GM19452 (cell line): ENCODE measurements at regions not wholly inside any gene's neighbourhood (a gene's known extent, or its start where the extent isn't known, plus 50 kb on each side); places are given as distances from the start of the nearest gene placed in this dataset.
"Not testable (repeated sequence)": the region's sequence is repeated elsewhere in the genome, so short reads cannot be mapped to it uniquely, and the experiment has no call there.

Experiments
- ATAC-seq: cut with Tn5 transposase; IDR thresholded peaks from one replicate; pipeline ENCODE4 v1.9.1; 2021; ENCODE audit not compliant: unreplicated experiment

DNA sequence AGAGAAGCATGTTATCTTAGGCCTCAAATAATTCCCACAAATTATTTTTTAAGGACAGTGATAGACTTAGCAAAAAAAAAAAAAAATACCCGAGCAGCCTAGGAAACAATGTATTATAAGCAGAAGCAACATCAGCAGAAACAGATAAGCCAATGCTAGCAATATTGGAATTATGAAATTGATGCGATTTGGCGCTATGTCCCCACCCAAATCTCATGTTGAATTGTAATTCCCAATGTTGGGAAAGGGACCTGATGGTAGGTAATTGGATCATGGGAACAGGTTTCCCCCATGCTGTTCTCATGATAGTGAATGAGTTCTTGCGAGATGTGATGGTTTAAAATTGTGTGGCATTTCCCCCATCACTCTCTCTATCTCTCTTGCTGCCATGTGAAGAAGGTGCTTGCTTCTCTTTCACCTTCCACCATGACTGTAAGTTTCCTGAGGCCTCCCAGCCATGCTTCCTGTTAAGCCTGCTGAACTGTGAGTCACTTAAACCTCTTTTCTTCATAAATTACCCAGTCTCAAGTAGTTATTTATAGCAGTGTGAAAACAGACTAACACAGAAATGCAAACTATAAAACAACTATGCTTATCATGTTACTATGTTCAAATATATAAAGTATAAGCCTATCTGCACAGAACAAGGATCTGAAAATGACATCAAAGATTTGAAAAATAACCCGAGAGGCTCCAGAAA, 75.6 kb upstream of the HIVEP3 start:
- no peak for ATAC-seq

DNA sequence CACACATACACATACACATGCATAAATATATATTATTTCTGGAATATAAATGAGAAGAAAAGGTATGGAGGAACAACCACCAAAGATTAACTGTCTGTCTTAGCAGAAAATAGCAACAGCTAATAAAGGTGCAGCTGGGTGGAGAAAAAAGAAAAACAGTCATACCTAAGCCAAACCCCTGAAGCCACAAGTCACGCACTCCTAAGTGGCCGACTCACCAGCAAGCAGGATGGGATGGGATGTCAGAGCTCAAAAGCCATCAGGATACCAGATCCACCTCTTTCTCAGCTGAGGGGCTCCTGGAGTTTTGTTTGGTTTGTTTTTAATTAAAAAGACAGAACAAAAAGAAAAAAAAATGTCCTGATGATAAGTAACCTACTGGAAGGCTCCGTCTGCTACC, 64.7 kb upstream of the HIVEP3 start:
- no peak for ATAC-seq

DNA sequence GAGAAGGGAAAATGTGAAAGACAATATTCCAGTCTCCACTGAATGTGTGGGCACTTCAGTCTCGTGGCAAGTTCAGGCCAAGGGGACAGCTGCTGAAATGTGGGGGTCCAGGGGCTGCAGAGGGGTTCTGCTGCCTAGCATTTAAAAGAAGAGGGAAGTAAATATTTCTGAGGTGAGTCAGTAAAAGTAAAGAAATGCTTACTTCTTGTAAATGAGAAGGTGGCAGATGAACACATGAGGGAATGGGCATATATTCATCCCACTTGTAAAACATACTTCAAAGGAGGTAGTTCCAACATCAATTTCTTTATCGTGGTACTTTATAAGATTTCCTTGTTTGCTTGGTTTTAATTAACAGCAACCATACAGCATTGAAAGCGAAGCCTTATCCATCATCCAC, 63.1 kb upstream of the HIVEP3 start:
- no peak for ATAC-seq

DNA sequence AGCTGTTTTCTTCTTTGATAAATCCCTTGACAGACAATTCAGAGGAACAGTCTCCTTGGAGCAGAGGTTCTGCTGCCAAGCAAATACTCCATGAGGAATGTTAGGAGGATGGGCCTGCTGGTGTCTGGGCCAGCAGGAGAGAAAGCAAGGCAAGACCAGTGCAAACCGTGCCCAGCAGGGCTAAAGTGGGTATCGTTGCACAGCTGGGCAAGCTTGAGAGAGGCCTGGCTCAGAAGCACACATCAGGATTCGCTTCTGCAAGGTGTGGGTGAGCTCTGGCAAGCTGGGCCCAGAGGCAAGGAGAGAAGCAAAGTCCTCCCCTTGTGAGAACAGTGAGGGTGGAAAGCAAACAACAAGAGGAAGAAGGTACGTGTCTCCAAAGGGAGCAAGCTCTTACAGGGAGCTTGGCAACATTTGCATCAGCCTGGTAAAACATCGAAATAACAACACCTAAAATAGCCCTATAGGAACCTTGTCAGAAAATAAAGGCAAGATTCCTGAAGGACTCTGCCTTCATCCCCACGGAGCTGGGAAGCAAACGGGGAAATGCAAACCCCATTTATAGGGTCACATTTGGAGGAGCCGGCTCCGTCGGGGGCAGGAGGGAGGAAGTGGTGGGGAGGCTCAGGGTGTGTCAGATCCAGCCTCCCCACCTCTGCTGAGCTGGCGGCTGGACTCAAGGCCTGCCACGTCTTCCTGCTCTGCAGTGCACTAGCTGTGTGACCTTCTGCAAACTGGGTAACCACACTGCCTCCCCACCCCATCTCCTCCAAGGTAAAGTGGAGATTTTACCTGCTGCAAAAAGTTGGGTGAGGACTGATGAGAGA, 62.3 kb upstream of the HIVEP3 start:
- no peak for ATAC-seq

DNA sequence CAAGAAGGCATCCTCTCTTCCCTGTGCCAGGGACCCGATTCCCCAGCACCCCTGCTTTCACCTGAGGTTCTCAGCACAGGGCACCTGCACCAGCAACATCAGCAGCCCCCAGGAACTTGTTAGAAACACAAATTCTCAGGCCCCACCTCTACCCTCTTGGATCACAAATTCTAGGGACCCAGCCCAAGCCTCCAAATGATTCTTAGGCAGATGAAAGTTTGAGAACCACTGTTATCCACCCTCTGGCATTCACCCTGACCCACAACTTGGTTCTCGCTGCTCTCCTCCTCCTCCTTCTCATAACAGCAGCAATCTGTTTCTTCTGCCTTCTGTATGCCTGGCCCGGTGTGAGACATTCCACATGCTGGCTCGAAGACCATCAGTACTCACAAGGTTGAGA, 60.3 kb upstream of the HIVEP3 start:
- ATAC-seq: no peak

DNA sequence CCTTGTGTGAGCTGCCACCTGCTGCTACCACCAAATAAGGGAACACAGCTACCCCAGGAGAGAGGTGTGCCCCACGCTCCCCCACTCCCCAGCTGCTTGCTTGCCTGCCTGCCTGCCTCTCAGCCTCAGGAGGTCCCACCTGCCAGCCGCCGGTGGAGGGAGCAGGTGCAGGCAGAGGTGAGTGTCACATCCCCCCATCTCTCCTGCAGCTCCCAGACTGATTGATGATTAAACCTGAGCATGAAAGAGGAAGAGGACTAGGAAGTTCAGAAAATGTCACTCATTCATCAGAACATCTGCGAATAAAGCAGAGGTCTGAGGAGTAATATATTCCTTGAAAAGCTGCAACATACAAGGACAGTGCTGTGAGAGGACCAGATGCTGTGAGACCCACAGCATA, 58.6 kb upstream of the HIVEP3 start:
- ATAC-seq: no peak

DNA sequence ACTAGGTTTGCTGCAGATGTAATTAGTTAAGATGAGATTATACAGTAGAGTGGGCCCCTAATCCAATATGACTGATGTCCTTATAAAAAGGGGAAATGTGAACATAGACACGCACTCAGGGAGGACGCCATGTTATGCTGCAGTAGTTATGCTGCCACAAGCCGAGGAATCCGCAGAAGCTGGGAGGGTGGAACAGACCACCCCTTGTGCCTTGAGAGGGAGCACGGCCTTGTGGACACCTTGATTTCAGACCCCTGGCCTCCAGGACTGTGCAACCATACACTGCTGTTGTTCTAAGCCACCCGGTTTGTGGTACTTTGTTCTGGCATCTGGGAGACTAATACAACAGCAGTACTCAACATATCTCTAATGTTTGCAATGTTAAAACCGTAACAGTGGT, 57.9 kb upstream of the HIVEP3 start:
- ATAC-seq: no peak

DNA sequence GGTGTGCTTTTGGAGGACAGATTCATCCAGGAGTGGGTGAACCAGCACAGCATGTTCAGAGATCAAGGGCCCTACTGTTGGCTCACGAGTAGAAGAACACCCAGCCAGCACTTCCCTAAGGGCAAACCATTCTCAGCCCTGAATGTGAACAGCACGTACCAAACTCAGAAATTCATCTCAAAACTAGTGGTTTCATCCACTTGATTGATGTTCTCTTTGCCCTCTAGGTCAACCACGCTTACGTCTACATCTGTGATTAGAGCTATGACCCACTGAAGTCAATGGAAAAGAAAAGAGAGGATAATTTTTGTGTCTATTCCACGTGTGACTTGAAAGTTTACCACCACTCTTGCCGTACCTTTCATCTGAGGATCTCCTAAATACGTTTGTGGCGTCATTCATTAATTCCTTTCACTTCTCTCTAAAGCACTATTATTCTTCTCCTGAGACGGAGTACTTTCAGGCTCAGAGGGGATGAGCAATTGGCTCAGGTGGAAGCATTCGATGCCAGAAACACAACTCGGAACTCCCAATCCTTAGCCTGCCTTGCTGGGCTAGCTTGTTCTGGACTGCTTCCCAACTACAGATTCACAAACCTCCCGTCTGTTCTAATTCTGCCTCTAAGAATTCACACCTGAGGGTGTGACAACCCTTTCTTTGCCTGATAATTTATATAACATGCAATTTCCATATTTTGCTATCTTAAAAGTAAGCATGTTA, 57.3 kb upstream of the HIVEP3 start:
- no peak for ATAC-seq

DNA sequence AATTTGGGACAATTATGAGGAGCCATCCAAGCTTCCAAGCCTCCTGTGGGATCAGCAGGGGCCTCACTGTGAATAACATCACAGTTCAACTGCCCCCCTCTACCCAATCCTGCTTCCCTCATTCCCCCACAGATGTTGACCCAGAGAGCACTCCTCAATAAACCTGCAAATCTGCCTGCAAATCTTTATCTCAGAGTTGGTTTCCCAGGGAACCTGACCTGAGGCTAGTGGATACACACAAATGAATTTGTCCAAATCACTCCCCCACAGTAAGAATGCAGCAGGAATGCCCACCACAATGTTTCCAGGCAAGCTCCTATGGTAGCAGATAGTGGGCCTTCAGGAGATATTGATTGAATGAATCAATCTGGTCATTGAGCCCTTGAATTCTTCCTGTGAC, 56.4 kb upstream of the HIVEP3 start:
- ATAC-seq: no peak

DNA sequence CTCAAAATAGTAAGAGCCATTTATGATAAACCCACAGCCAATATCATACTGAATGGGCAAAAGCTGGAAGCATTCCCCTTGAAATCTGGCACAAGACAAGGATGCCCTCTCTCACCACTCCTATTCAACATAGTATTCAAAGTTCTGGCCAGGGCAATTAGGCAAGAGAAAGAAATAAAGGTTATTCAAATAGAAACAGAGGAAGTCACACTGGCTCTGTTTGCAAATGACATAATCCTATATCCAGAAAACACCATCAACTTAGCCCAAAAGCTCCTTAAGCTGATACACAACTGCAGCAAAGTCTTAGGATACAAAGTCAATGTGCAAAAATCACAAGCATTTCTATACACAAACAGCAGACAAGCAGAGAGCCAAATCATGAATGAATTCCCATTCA, 49.8 kb upstream of the HIVEP3 start:
- not testable (repeated sequence) for ATAC-seq
